ENCODE measurements at regions not wholly inside any gene's neighbourhood (a gene's known extent, or its start where the extent isn't known, plus 50 kb on each side); places are given as distances from the start of the nearest gene placed in this dataset.
"Not testable (repeated sequence)": the region's sequence is repeated elsewhere in the genome, so short reads cannot be mapped to it uniquely, and the experiment has no call there.

- no peak for TF ChIP-seq CTCF (IDR thresholded peaks at IDR 0.05; ENCODE audit: low read depth, low read length)
- no peak overlapping the region for H3K4me3 ChIP-seq (ENCODE audit: low read depth, low read length)
These were observed 128.1 kb downstream of the ATXN7L3B start for GRCh38 chr12:74665690-74666089.

GRCh38 chr12:74671421-74671820 is 133.8 kb downstream of the ATXN7L3B start:
- no peak overlapping the region for H3K4me3 ChIP-seq (ENCODE audit: low read depth, low read length)
- no peak for TF ChIP-seq CTCF (IDR thresholded peaks at IDR 0.05; ENCODE audit: low read depth, low read length)

DNA sequence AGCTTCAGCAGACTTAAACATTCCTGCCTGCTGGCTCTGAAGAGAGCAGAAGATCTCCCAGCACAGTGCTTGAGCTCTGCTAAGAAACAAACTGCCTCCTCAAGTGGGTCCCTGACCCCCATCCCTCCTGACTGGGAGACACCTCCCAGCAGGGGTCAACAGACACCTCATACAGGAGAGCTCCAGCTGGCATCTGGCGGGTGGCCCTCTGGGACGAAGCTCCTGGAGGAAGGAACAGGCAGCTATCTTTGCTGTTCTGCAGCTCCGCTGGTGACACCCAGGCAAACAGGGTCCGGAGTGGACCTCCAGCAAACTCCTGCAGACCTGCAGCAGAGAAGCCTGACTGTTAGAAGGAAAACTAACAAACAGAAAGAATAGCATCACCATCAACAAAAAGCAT is 139.3 kb downstream of the ATXN7L3B start:
- not testable (repeated sequence) for H3K4me3 ChIP-seq (ENCODE audit: low read depth, low read length)

GRCh38 chr12:74685385-74685784 is 147.8 kb downstream of the ATXN7L3B start:
- no peak for TF ChIP-seq CTCF (IDR thresholded peaks at IDR 0.05; ENCODE audit: low read depth, low read length)
- no peak overlapping the region for H3K4me3 ChIP-seq (ENCODE audit: low read depth, low read length)

- H3K4me3 ChIP-seq (ENCODE audit: low read depth, low read length), result no peak overlapping the region
- peak; percentile 16; the same call in 1 of the 2 replicates for TF ChIP-seq CTCF (IDR thresholded peaks at IDR 0.05; ENCODE audit: low read depth, low read length)
These were observed 151.5 kb downstream of the ATXN7L3B start for GRCh38 chr12:74689071-74689655.

DNA sequence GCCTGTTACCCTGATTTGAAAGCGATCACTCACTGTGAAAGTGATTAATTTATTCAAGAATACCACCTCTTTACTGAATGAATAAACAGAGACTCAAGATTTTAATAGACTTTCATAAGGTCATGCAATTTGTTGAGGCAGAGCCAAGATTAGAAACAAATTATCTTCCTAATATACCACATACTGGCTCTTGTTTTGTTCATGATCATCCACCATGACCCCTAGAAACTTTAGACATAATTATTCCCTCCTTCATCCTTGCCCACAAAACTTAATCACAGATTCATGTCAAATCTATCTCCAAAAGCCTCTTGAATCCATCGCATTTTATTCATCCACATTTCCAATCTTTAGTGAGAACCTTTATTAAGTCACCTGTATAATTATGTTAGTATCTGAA is 152.3 kb downstream of the ATXN7L3B start:
- no peak overlapping the region for H3K4me3 ChIP-seq (ENCODE audit: low read depth, low read length)
- no peak for TF ChIP-seq CTCF (IDR thresholded peaks at IDR 0.05; ENCODE audit: low read depth, low read length)

- no peak for TF ChIP-seq CTCF (IDR thresholded peaks at IDR 0.05; ENCODE audit: low read depth, low read length)
- no peak overlapping the region for H3K4me3 ChIP-seq (ENCODE audit: low read depth, low read length)
These were observed 181.8 kb downstream of the ATXN7L3B start for GRCh38 chr12:74719447-74719846.

DNA sequence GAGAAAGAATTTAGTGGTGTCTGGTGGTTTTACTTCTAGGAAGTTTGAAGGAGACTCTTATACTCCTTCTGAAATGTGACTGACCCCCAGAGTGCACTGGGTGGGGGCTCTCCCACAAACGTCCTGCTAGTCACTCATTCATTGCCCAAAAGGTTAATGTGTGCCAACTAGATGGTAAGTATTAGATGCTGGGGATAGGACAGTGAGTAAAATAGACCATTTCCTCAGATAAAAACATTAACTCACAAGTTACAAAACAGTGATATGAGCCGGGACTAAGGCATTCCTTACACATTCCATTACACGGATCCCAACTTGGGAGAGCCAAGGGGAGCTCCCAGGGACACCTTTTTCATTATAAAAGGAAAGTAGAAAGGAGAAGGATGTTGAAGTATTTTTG is 185.1 kb downstream of the ATXN7L3B start:
- no peak for TF ChIP-seq CTCF (IDR thresholded peaks at IDR 0.05; ENCODE audit: low read depth, low read length)
- H3K4me3 ChIP-seq (ENCODE audit: low read depth, low read length), result no peak overlapping the region

Data from WI38 (cell line).